Lung (tissue), 11 donors: ENCODE measurements at regions not wholly inside any gene's neighbourhood (a gene's known extent, or its start where the extent isn't known, plus 50 kb on each side); places are given as distances from the start of the nearest gene placed in this dataset.

Source experiments
- ATAC-seq: fragments of 200-7000 bp; cut with Tn5 transposase; one replicate; pipeline ENCODE4 v1.9.1; 2020; ENCODE audit warnings: moderate number of reproducible peaks; ENCODE audit not compliant: insufficient read depth, low FRiP score
- DNase-seq, 3 donors: peaks; one replicate each; pipeline ENCODE4 v3.0.0-alpha.2; 2013 to 2017
- H3K27ac ChIP-seq, 2 donors: one replicate each; pipeline ENCODE4 v1.5.1; 2013; ENCODE audit warnings: mild to moderate bottlenecking in 2 of 2, moderate library complexity in 2 of 2, control low read depth in 1 of 2, inconsistent platforms in 1 of 2, low read depth in 1 of 2, low read length in 1 of 2
- H3K27me3 ChIP-seq, 3 donors: one replicate each; pipeline ENCODE4 v1.5.1; 2013; ENCODE audit warnings: low read length in 2 of 3; ENCODE audit not compliant: control insufficient read depth in 3 of 3, insufficient read depth in 3 of 3
- H3K36me3 ChIP-seq, 4 donors: one replicate each; pipeline ENCODE4 v1.5.1; 2013; ENCODE audit warnings: low read length in 4 of 4, mild to moderate bottlenecking in 1 of 4, moderate library complexity in 1 of 4; ENCODE audit not compliant: control insufficient read depth in 4 of 4, insufficient read depth in 4 of 4
- H3K4me1 ChIP-seq, 5 donors: one replicate each; pipeline ENCODE4 v1.5.1; 2013; ENCODE audit warnings: low read length in 5 of 5, mild to moderate bottlenecking in 2 of 5, moderate library complexity in 1 of 5; ENCODE audit not compliant: control insufficient read depth in 5 of 5, insufficient read depth in 5 of 5
- H3K4me3 ChIP-seq: one replicate; pipeline ENCODE4 v1.5.1; 2013; ENCODE audit warnings: mild to moderate bottlenecking, control low read depth, moderate library complexity
- H3K9ac ChIP-seq, 2 donors: one replicate each; pipeline ENCODE4 v1.5.1; 2013; ENCODE audit warnings: low read length in 2 of 2, control low read depth in 1 of 2; ENCODE audit not compliant: insufficient read depth in 1 of 2
- H3K9me3 ChIP-seq, 4 donors: one replicate each; pipeline ENCODE4 v1.5.1; 2013; ENCODE audit warnings: low read length in 3 of 4, mild to moderate bottlenecking in 1 of 4, moderate library complexity in 1 of 4; ENCODE audit not compliant: control insufficient read depth in 4 of 4, insufficient read depth in 3 of 4
- CTCF ChIP-seq: IDR thresholded peaks from 2 replicates; pipeline ENCODE4 v1.5.1; 2012; ENCODE audit warnings: mild to moderate bottlenecking; ENCODE audit errors: control extremely low read depth, extremely low read depth
- WGBS, 2 donors: extraction: QIAGEN DNeasy Blood & Tissue Kit; methylation state at CpG; one replicate each; pipeline ENCODE4 v1.1.7; 2013; 5-methylcytosine and 5-hydroxymethylcytosine counted together
- donor health status: control.
- donor health status: control.
- donor health status: Bipolar disorder and iron deficiency.
- donor health status: healthy.
- donor health status: DM: yes; HTN: yes; CAD: no.

GRCh38 chr13:39875111-39875987, 219.9 kb downstream of the COG6 start:
- no peak overlapping the region for H3K9ac ChIP-seq
- WGBS, 2 donors = 66 to 82% methylated on average over 9 of the region's 9 CpGs
- DNase-seq = no peak
- no peaks in the 10 kb centered on the region for H3K27me3 ChIP-seq
- no peaks in the 10 kb centered on the region for H3K36me3 ChIP-seq
- H3K4me3 ChIP-seq = no peak overlapping the region
- no peak for TF ChIP-seq CTCF
- H3K27ac ChIP-seq = peak overlapping the region in 1 of 2 donors; percentile 10
- H3K4me1 ChIP-seq = peaks cover 0 to 8% (median 4%) of the 10 kb centered on the region in 5 donors
- H3K9me3 ChIP-seq = no peaks in the 10 kb centered on the region
- no peak for ATAC-seq

- no peak for TF ChIP-seq CTCF
- Histone ChIP-seq H3K27me3 (no peaks in the 10 kb centered on the region), H3K4me3 (no peak overlapping the region), H3K4me1 (peaks cover 0 to 8% (median 4%) of the 10 kb centered on the region in 5 donors), H3K9me3 (no peaks in the 10 kb centered on the region), H3K27ac (no peak overlapping the region), H3K9ac (no peak overlapping the region), H3K36me3 (no peaks in the 10 kb centered on the region)
- 92% methylated on average over 3 of the region's 3 CpGs for WGBS, 2 donors
- no peak for ATAC-seq
- DNase-seq = no peak
Measured at GRCh38 chr13:39876258-39876657, 220.8 kb downstream of the COG6 start.

- Histone ChIP-seq H3K27ac (no peak overlapping the region), H3K9me3 (peaks cover 0 to 4% (median 0%) of the 10 kb centered on the region in 4 donors), H3K27me3 (no peaks in the 10 kb centered on the region), H3K4me1 (peaks cover 0 to 8% (median 4%) of the 10 kb centered on the region in 5 donors), H3K9ac (no peak overlapping the region), H3K4me3 (no peak overlapping the region), H3K36me3 (no peaks in the 10 kb centered on the region)
- TF ChIP-seq CTCF = no peak
- DNase-seq = peak in 1 of 3 donors; percentile 50
- ATAC-seq = no peak
- 37 to 51% methylated on average over 5 of the region's 5 CpGs for WGBS, 2 donors
Measured at GRCh38 chr13:39877134-39877533, 221.7 kb downstream of the COG6 start.
